Kidney epithelial cell (primary cell): ENCODE measurements at regions not wholly inside any gene's neighbourhood (a gene's known extent, or its start where the extent isn't known, plus 50 kb on each side); places are given as distances from the start of the nearest gene placed in this dataset.

ENCODE experiments used
- DNase-seq: peaks from one replicate; pipeline ENCODE4 v3.0.0-alpha.2; 2010; ENCODE audit warnings: low read depth
- H3K27me3 ChIP-seq: 2 replicates; pipeline ENCODE4 v1.6.0; 2011; ENCODE audit warnings: low read length; ENCODE audit not compliant: control insufficient read depth, insufficient read depth
- H3K36me3 ChIP-seq: 2 replicates; pipeline ENCODE4 v1.5.1; 2011; ENCODE audit warnings: low read length; ENCODE audit not compliant: control insufficient read depth, insufficient read depth
- H3K4me3 ChIP-seq: 2 replicates; pipeline ENCODE4 v1.5.1; 2011; ENCODE audit warnings: low read depth, mild to moderate bottlenecking, control low read depth, low read length
- TF ChIP-seq, protein P1 (sequence below): IDR thresholded peaks from 2 replicates; pipeline ENCODE4 v1.5.1; 2011; ENCODE audit warnings: mild to moderate bottlenecking, moderate library complexity, low read length, control low read depth, inconsistent platforms; ENCODE audit not compliant: insufficient read depth, poor library complexity, severe bottlenecking

DNA sequence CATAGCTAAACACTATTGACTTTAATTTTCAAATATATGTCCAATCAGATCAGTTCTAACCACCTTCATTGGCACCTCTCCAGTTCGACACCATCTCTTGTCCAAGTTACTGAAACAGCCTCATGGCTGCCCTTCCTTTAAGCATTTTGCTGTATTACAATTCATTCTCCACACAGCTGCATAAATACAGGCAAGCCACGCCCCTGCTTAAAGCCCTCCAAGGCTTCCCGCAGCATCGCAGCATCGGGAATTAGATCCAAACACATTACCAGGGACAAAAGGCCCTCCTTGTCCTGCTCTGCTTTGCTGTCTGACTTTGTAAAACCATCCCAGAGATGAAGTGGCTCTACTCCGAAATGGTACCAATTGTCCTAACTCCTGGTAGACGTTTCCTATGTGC lies 75.1 kb upstream of the RAI14 start:
- H3K27me3 ChIP-seq = no peaks in the 10 kb centered on the region
- H3K4me3 ChIP-seq = no peak overlapping the region
- TF ChIP-seq, protein P1, sequence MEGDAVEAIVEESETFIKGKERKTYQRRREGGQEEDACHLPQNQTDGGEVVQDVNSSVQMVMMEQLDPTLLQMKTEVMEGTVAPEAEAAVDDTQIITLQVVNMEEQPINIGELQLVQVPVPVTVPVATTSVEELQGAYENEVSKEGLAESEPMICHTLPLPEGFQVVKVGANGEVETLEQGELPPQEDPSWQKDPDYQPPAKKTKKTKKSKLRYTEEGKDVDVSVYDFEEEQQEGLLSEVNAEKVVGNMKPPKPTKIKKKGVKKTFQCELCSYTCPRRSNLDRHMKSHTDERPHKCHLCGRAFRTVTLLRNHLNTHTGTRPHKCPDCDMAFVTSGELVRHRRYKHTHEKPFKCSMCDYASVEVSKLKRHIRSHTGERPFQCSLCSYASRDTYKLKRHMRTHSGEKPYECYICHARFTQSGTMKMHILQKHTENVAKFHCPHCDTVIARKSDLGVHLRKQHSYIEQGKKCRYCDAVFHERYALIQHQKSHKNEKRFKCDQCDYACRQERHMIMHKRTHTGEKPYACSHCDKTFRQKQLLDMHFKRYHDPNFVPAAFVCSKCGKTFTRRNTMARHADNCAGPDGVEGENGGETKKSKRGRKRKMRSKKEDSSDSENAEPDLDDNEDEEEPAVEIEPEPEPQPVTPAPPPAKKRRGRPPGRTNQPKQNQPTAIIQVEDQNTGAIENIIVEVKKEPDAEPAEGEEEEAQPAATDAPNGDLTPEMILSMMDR = no peak
- DNase-seq = no peak
- no peaks in the 10 kb centered on the region for H3K36me3 ChIP-seq

DNA sequence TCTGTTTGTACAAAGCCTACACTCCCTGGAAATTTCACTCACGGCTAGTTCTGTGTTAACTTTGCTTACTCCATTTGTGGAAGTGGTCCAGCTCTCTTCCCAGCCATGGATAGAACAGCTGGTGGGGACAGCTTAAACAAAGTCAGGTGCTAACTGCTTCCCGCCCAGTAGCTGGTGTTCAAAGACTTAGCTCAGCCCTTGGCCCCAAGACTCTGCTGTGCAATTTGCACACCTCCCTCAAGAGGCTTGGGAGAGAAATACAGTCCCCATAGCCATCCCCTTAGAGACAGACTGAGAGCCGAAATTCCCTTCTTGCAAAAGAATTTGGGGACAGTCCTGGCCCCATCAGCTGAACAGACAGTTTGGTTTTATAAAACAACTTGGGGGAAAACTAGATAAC lies 73.8 kb upstream of the RAI14 start:
- DNase-seq = no peak
- Histone ChIP-seq H3K36me3 (no peaks in the 10 kb centered on the region), H3K27me3 (no peaks in the 10 kb centered on the region), H3K4me3 (no peak overlapping the region)
- TF ChIP-seq, protein P1 = no peak

DNA sequence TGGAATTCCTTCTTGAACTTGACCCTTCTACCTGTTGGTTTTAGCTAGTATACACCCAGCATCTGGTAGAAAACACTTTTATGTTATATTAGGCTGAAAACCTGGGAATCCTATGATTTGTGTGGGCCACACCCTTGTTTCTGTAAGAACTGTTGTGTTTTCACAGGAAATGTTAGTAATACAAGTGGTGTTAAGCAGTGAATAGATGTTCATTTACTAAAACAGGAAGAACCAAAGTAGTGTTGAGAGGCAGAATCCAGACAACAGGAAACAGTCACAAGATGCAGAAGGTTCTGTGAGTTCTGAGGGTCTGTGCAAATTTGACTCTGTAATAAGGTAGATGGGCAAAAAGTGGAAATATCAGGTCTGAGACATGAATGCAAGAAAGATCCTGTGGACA lies 73.0 kb upstream of the RAI14 start:
- no peak for DNase-seq
- TF ChIP-seq, protein P1 = no peak
- Histone ChIP-seq H3K27me3 (no peaks in the 10 kb centered on the region), H3K36me3 (no peaks in the 10 kb centered on the region), H3K4me3 (no peak overlapping the region)

DNA sequence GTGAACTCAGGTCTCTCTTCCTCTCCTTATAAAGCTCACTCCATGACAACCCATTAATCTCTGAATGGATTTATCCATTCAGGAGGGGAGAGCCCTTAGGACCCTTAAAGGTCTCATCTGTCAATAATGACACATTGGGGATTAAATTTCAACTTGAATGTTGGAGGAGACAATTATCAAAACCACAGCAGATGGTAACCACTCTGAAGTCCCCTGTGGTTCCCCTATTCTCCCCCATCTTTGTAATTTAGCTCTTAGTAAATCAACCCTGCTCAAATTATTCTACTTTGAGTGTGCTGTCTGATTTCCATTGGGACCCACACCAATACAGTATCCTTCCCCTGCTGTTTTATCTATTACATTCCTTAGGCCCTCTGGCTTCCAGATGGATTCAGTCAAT lies 72.0 kb upstream of the RAI14 start:
- no peak overlapping the region for H3K4me3 ChIP-seq
- H3K27me3 ChIP-seq = no peaks in the 10 kb centered on the region
- TF ChIP-seq, protein P1 = no peak
- no peaks in the 10 kb centered on the region for H3K36me3 ChIP-seq
- no peak for DNase-seq

DNA sequence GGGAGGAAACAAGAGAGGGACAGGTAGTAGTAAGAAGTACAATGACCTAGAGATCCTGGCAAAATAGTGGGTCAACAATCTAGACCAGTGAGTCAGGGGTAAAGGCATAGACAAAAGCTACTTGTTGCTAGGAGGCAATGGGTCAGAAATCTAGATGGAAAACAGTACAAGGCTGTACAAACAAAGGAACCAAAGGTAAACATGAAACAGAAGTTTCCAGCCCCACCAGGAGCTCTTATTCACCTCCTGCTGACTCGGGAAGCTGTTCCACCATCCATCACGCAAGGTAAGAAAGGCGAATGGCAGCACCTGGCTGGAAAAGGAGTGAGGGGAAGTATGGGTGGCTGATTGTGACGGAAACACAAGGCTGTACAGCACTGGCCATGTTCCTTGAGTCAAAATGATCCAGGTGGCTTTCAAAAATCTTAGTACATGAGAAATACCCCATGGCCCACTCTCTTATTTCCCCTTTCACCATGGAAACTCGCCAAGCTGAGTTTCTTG lies 70.5 kb upstream of the RAI14 start:
- TF ChIP-seq, protein P1 = no peak
- no peaks in the 10 kb centered on the region for H3K27me3 ChIP-seq
- no peak overlapping the region for H3K4me3 ChIP-seq
- peak; percentile 53 for DNase-seq
- H3K36me3 ChIP-seq = no peaks in the 10 kb centered on the region

DNA sequence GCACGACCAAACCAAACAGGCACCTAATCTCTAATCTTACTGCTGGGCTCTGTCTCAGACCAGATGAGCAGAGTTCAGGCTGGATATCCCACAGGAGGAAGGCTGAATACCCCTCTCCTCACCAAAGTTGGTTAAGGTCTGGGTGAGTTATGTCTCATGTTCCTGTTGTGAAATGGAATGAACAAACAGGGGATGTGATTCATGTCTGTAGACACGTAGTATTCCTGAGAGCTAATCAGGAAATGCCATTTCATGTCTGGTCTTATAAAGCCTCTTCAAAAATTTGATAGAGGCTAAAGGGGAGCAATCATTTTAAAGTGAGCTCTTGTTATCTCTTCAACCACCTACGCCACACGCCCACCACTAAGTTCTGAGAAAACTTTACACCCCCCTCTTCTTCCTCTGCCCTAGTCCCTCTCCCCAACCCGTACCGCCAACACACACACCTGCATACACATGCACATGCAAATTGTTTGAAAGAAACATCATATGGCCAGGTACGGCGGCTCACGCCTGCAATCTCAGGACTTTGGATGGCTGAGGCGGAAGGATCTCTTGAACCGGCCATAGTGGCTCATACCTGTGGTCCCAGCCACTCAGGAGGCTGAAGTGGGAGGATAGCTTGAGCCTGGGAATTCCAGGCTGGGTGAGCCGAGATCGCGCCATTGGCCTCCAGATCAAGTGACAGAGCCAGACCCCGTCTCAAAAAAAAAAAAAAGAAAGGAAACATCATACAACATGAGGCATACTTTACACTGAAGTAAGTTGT lies 69.8 kb upstream of the RAI14 start:
- no peak overlapping the region for H3K4me3 ChIP-seq
- peak; percentile 61 for DNase-seq
- TF ChIP-seq, protein P1 = no peak
- no peaks in the 10 kb centered on the region for H3K36me3 ChIP-seq
- no peaks in the 10 kb centered on the region for H3K27me3 ChIP-seq
